Endothelial cell of umbilical vein (primary cell): ENCODE measurements at regions not wholly inside any gene's neighbourhood (a gene's known extent, or its start where the extent isn't known, plus 50 kb on each side); places are given as distances from the start of the nearest gene placed in this dataset.

ENCODE experiments used
- EZH2 ChIP-seq: IDR thresholded peaks from 2 replicates; pipeline ENCODE4 v1.6.1; 2012; ENCODE audit warnings: borderline replicate concordance, low read depth, mild to moderate bottlenecking, moderate library complexity, low read length, inconsistent platforms; ENCODE audit not compliant: severe bottlenecking
- FOS ChIP-seq: IDR thresholded peaks from 2 replicates; pipeline ENCODE4 v1.6.1; 2011; ENCODE audit warnings: mild to moderate bottlenecking, low read length, moderate library complexity, borderline replicate concordance; ENCODE audit not compliant: insufficient read depth
- GATA2 ChIP-seq: IDR thresholded peaks from 2 replicates; pipeline ENCODE4 v1.7.0; 2011; ENCODE audit warnings: low read depth, mild to moderate bottlenecking, moderate library complexity, mixed read lengths, low read length; ENCODE audit not compliant: insufficient read length, insufficient read depth
- POLR2A ChIP-seq: IDR thresholded peaks from 2 replicates; pipeline ENCODE4 v1.6.1; 2012; ENCODE audit warnings: low read depth, mild to moderate bottlenecking, control low read depth, low read length
- POLR2AphosphoS5 ChIP-seq: IDR thresholded peaks from 2 replicates; pipeline ENCODE4 v1.6.1; 2012; ENCODE audit warnings: low read depth, mild to moderate bottlenecking, control low read depth, low read length, moderate library complexity; ENCODE audit not compliant: insufficient read depth
- TF ChIP-seq, protein P1 (sequence below), 2 donors: IDR thresholded peaks; 1 replicate in 1 of 2; 2 replicates in 1 of 2; pipeline ENCODE4 v1.5.1; 2011; ENCODE audit warnings: low read length in 2 of 2, mild to moderate bottlenecking in 2 of 2, moderate library complexity in 2 of 2, control low read depth in 1 of 2, inconsistent platforms in 1 of 2, low read depth in 1 of 2; ENCODE audit not compliant: insufficient read depth in 1 of 2; ENCODE audit errors: extremely low read depth in 1 of 2

DNA sequence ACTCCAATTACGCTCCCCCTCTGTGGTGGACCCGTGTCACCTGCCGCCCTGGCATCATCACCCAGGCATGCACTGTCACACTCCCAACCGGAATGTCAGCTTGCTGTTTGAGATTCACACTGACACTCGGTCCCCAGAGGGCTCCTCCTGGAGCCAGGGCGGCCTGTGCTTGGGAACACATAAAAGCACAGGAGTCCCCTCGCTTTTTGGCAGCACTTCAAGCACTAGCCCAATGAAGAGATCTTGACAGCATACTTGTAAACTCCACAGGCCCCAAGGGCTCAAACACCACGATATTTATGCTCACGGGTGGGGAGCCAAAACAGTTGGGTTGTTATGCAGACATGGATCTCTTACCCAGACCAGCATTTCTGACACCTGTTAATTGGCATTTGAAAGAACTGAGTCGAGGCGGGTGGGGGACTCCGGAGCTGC, 90.8 kb upstream of the EGFLAM start:
- TF ChIP-seq POLR2A: no peak
- TF ChIP-seq, protein P1, sequence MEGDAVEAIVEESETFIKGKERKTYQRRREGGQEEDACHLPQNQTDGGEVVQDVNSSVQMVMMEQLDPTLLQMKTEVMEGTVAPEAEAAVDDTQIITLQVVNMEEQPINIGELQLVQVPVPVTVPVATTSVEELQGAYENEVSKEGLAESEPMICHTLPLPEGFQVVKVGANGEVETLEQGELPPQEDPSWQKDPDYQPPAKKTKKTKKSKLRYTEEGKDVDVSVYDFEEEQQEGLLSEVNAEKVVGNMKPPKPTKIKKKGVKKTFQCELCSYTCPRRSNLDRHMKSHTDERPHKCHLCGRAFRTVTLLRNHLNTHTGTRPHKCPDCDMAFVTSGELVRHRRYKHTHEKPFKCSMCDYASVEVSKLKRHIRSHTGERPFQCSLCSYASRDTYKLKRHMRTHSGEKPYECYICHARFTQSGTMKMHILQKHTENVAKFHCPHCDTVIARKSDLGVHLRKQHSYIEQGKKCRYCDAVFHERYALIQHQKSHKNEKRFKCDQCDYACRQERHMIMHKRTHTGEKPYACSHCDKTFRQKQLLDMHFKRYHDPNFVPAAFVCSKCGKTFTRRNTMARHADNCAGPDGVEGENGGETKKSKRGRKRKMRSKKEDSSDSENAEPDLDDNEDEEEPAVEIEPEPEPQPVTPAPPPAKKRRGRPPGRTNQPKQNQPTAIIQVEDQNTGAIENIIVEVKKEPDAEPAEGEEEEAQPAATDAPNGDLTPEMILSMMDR (IDR thresholded peaks at IDR 0.05; ENCODE audit: extremely low read depth in 1 of 2, insufficient read depth in 1 of 2, low read depth in 1 of 2, low read length in 2 of 2): no peak
- no peak for TF ChIP-seq FOS
- no peak for TF ChIP-seq GATA2
- TF ChIP-seq POLR2AphosphoS5: no peak
- no peak for TF ChIP-seq EZH2
